GM12878 (cell line): ENCODE measurements at regions not wholly inside any gene's neighbourhood (a gene's known extent, or its start where the extent isn't known, plus 50 kb on each side); places are given as distances from the start of the nearest gene placed in this dataset.

Source experiments
- ATAC-seq: fragments of 200-7000 bp; cut with Tn5 transposase; 3 replicates; pipeline ENCODE4 v1.9.1; 2020; ENCODE audit warnings: mild to moderate bottlenecking, moderate library complexity
- BruUV-seq: library from RNA; stranded (reverse); fragments of 400-500 nt; replicated peaks from 2 replicates; lab custom pipeline; 2021; lab: Mats Ljungman, UMichigan
- CTCF ChIA-PET: fragments of 300-600 bp; sonication (Branson Sonifier 250); formaldehyde crosslinking; extraction: SDS; loops from one replicate; lab custom pipeline; 2021; ENCODE audit warnings: inconsistent platforms; lab: Yijun Ruan, JAX
- POLR2A ChIA-PET: fragments of 350-600 bp; formaldehyde crosslinking; extraction: SDS; loops from one replicate; lab custom pipeline; 2021; ENCODE audit warnings: inconsistent platforms; lab: Charles Lee
- RAD21 ChIA-PET: fragments of 300-600 bp; sonication (Branson Sonifier 250); formaldehyde crosslinking; loops from one replicate; lab custom pipeline; 2023; ENCODE audit warnings: antibody characterized with exemption; ENCODE audit not compliant: unreplicated experiment; lab: Charles Lee
- SMC1A ChIA-PET: fragments of 300-600 bp; sonication (Branson Sonifier 250); formaldehyde crosslinking; loops from one replicate; lab custom pipeline; 2023; ENCODE audit not compliant: unreplicated experiment, uncharacterized antibody; lab: Charles Lee
- DNase-seq: peaks from one replicate; pipeline ENCODE4 v3.0.0-alpha.2; 2011; ENCODE audit warnings: low read depth, low spot score
- FAIRE-seq: peaks from 3 replicates; lab custom pipeline; 2011; peaks lifted over from hg19 to GRCh38; lab: Jason Lieb, UNC
- H2AFZ ChIP-seq: 2 replicates; pipeline ENCODE4 v1.6.0; 2011; ENCODE audit warnings: low read depth, low read length, control low read depth; ENCODE audit not compliant: control insufficient read depth
- H3K27ac ChIP-seq: 2 replicates; pipeline ENCODE4 v1.5.1; 2011; ENCODE audit warnings: control low read depth; ENCODE audit not compliant: control insufficient read depth, insufficient read depth
- H3K27me3 ChIP-seq, 2 experiments: replicated peaks in 1 of 2; 2 replicates each; pipeline versions ENCODE4 v1.6.0 to v1.6.1; 2011; ENCODE audit warnings: low read length in 1 of 2; ENCODE audit not compliant: control insufficient read depth in 2 of 2, insufficient read depth in 2 of 2
- H3K36me3 ChIP-seq, 2 experiments: 2 replicates each; pipeline ENCODE4 v1.5.1; 2011; ENCODE audit warnings: low read length in 1 of 2; ENCODE audit not compliant: control insufficient read depth in 2 of 2, insufficient read depth in 2 of 2
- H3K4me1 ChIP-seq: 2 replicates; pipeline ENCODE4 v1.6.1; 2011; ENCODE audit warnings: mild to moderate bottlenecking, low read length, moderate library complexity, mixed read lengths; ENCODE audit not compliant: control insufficient read depth, insufficient read depth
- H3K4me2 ChIP-seq: 2 replicates; pipeline ENCODE4 v1.6.0; 2011; ENCODE audit warnings: control low read depth; ENCODE audit not compliant: control insufficient read depth, insufficient read depth
- H3K4me3 ChIP-seq: fragments of 200-600 bp; sonication (generic); 2 replicates; pipeline ENCODE4 v1.5.1; 2016
- H3K79me2 ChIP-seq: 2 replicates; pipeline ENCODE4 v1.6.0; 2011; ENCODE audit warnings: low read length; ENCODE audit not compliant: control insufficient read depth, insufficient read depth
- H3K9ac ChIP-seq: 2 replicates; pipeline ENCODE4 v1.8.0; 2011; ENCODE audit warnings: low read length, control low read depth, mixed read lengths; ENCODE audit not compliant: control insufficient read depth, insufficient read depth
- H3K9me3 ChIP-seq: replicated peaks from 3 replicates; pipeline ENCODE4 v1.5.1; 2011; ENCODE audit warnings: mild to moderate bottlenecking, low read length; ENCODE audit not compliant: control insufficient read depth, insufficient read depth
- H4K20me1 ChIP-seq: 2 replicates; pipeline ENCODE4 v1.6.0; 2011; ENCODE audit not compliant: control insufficient read depth, insufficient read depth
- ATF7 ChIP-seq: fragments of 450-650 bp; IDR thresholded peaks from 2 replicates; pipeline ENCODE4 v1.6.1; 2016; ENCODE audit warnings: low read depth, mild to moderate bottlenecking
- BMI1 ChIP-seq: fragments of 450-650 bp; IDR thresholded peaks from 2 replicates; pipeline ENCODE4 v1.6.1; 2016; ENCODE audit warnings: mild to moderate bottlenecking, moderate library complexity, borderline replicate concordance
- CUX1 ChIP-seq: IDR thresholded peaks from 2 replicates; pipeline ENCODE4 v1.6.1; 2012; ENCODE audit warnings: improper control_type of control experiment, low read depth, low read length; ENCODE audit not compliant: insufficient replicate concordance
- DPF2 ChIP-seq: fragments of 450-650 bp; IDR thresholded peaks from 2 replicates; pipeline ENCODE4 v1.6.1; 2017; ENCODE audit warnings: mild to moderate bottlenecking
- HDAC6 ChIP-seq: fragments of 200-600 bp; sonication (generic); IDR thresholded peaks from one replicate; pipeline ENCODE4 v1.8.0; 2017; ENCODE audit warnings: antibody characterized with exemption; ENCODE audit not compliant: unreplicated experiment
- JUND ChIP-seq: IDR thresholded peaks from 2 replicates; pipeline ENCODE4 v1.6.1; 2012; ENCODE audit warnings: low read depth, mild to moderate bottlenecking, low read length, improper control_type of control experiment, moderate library complexity
- PAX5 ChIP-seq: IDR thresholded peaks from 2 replicates; pipeline ENCODE4 v1.6.1; 2011; ENCODE audit warnings: low read depth, low read length, borderline replicate concordance
- POLR2A ChIP-seq: IDR thresholded peaks from 2 replicates; pipeline ENCODE4 v1.6.1; 2011; ENCODE audit warnings: low read depth, mild to moderate bottlenecking, low read length
- STAT1 ChIP-seq: fragments of 450-650 bp; conservative IDR thresholded peaks from 2 replicates; pipeline ENCODE4 v1.6.1; 2014; ENCODE audit warnings: antibody characterized with exemption, mild to moderate bottlenecking
- TCF3 ChIP-seq: IDR thresholded peaks from 2 replicates; pipeline ENCODE4 v1.6.1; 2012; ENCODE audit warnings: low read depth, mild to moderate bottlenecking, low read length, borderline replicate concordance; ENCODE audit not compliant: insufficient read depth
- WGBS: methylation state at CpG from one replicate; pipeline ENCODE4 v1.1.6; 2016; ENCODE audit warnings: low lambda C conversion rate; ENCODE audit not compliant: insufficient replicate concordance, insufficient coverage; ENCODE audit errors: missing lambda C conversion rate; 5-methylcytosine and 5-hydroxymethylcytosine counted together
- in situ Hi-C: fragments of 300-500 bp; cut with MboI; formaldehyde crosslinking; loops from 9 replicates; pipeline ENCODE4 v1.14.3; 2018; ENCODE audit warnings: mixed read lengths
- intact Hi-C: fragments of 100-400 bp; cut with micrococcal nuclease; formaldehyde crosslinking; loops from one replicate; pipeline ENCODE4 v1.14.2; 2022; ENCODE audit not compliant: unreplicated experiment

DNA sequence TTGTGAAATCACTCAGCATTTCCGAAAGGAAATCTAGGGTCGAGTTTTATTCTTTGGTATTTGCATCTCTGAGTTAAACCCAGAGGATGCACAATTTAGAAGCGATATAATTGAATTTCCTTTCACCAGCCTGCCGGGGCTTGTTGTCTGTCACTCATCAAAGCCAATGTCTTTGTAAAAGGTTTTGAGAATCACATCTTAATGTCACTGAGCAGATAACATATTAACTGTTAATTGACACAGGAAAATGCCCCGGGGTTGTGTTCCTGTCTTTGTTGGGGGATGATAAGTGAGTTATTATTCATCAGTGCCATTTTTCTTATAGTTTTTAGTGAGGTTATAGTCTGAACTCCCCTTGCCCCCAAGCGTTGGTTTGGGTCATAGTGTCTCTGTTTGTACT is 73.4 kb downstream of the DUSP6 start:
- Histone ChIP-seq H3K27me3 (no peaks in the 10 kb centered on the region), H3K36me3 (no peaks in the 10 kb centered on the region), H3K9me3 (no peaks in the 10 kb centered on the region), H3K79me2 (no peaks in the 10 kb centered on the region), H2AFZ (no peak overlapping the region), H3K4me3 (no peak overlapping the region), H3K27ac (no peak overlapping the region), H3K9ac (no peak overlapping the region), H3K4me2 (no peak overlapping the region), H3K4me1 (no peaks in the 10 kb centered on the region), H4K20me1 (no peaks in the 10 kb centered on the region)
- in situ Hi-C loops (no loop called here), intact Hi-C loops (no loop called here)
- RAD21 ChIA-PET = no interaction called here
- CTCF ChIA-PET = no interaction called here
- SMC1A ChIA-PET = no interaction called here
- DNase-seq (no peak), ATAC-seq (no peak), FAIRE-seq (no peak)
- 14% methylated on average over 6 of the region's 6 CpGs for WGBS
- POLR2A ChIA-PET = no interaction called here
- no TSS peak for BruUV-seq
- TF ChIP-seq DPF2 (no peak), PAX5 (no peak), JUND (no peak), POLR2A (no peak), BMI1 (no peak), STAT1 (no peak), CUX1 (no peak), HDAC6 (no peak), ATF7 (no peak), TCF3 (no peak)
